ENCODE measurements at regions not wholly inside any gene's neighbourhood (a gene's known extent, or its start where the extent isn't known, plus 50 kb on each side); places are given as distances from the start of the nearest gene placed in this dataset.

GRCh38 chr7:46239846-46240245 is 318.8 kb upstream of the IGFBP3 start:
- no peaks in the 10 kb centered on the region for H3K27me3 ChIP-seq (replicated peaks in 1 of 4; ENCODE audit: control insufficient read depth in 3 of 4, extremely low read depth in 1 of 4, insufficient read depth in 3 of 4, low read length in 3 of 4)
- no peak overlapping the region for H2BK15ac ChIP-seq (ENCODE audit: low read length)
- no peak overlapping the region for H3K4ac ChIP-seq (replicated peaks; ENCODE audit: insufficient read length, low read depth, low read length)
- H2BK5ac ChIP-seq (ENCODE audit: low read depth, low read length): no peak overlapping the region
- TF ChIP-seq CBX8 (IDR thresholded peaks at IDR 0.05; ENCODE audit: borderline replicate concordance, low read depth, low read length) (no peak), BRCA1 (IDR thresholded peaks at IDR 0.05; ENCODE audit: low read depth, low read length) (no peak), CTBP2 (IDR thresholded peaks at IDR 0.05; ENCODE audit: borderline replicate concordance, insufficient read depth, insufficient read length, low read length) (no peak)
- no peak overlapping the region for H2BK12ac ChIP-seq (ENCODE audit: low read depth, low read length)
- H3K9me3 ChIP-seq (ENCODE audit: insufficient read depth in 2 of 2, low read depth in 1 of 2, low read length in 1 of 2): 0 out of 4 replicates have a peak, but pooled peaks cover 0 to 3% of the 10 kb centered on the region in 2 experiments
- no peaks in the 10 kb centered on the region for H3K23me2 ChIP-seq (ENCODE audit: low read depth, low read length)
- DNase-seq (ENCODE audit: low read depth in 1 of 2, low spot score in 2 of 2) (no peak), FAIRE-seq (no peak)
- H4K91ac ChIP-seq (replicated peaks; ENCODE audit: insufficient read length, low read length): no peak overlapping the region
- no peak overlapping the region for H3K23ac ChIP-seq (ENCODE audit: insufficient read length)
- H3K4me3 ChIP-seq (ENCODE audit: extremely low read depth in 1 of 4, insufficient read depth in 2 of 4, low read depth in 3 of 4, low read length in 4 of 4): no peak overlapping the region
- H3K9ac ChIP-seq (replicated peaks in 1 of 4; ENCODE audit: extremely low read depth in 1 of 4, low read depth in 3 of 4, low read length in 3 of 4): no peak overlapping the region
- WGBS, 2 experiments (ENCODE audit: extremely low coverage in 1 of 2, insufficient coverage in 1 of 2, insufficient read length in 1 of 2, insufficient replicate concordance in 2 of 2, low coverage in 1 of 2, low lambda C conversion rate in 2 of 2, missing lambda C conversion rate in 1 of 2): 95% methylated on average over 5 of the region's 5 CpGs; no CpG with 5 or more reads in 1 of the 2 experiments
- no peak overlapping the region for H4K8ac ChIP-seq (ENCODE audit: extremely low read depth, insufficient read depth, low read length)
- no peak overlapping the region for H2BK120ac ChIP-seq (replicated peaks; ENCODE audit: low read depth, low read length)
- no peaks in the 10 kb centered on the region for H3K79me1 ChIP-seq (ENCODE audit: low read depth, low read length)
- no peak overlapping the region for H3K18ac ChIP-seq (ENCODE audit: extremely low read depth, low read length)
- ChIA-PET CTCF (ENCODE audit: partially characterized antibody) (interaction anchor here (1.2 kb wide), 1 partner anchor 10 kb away, joined by 4 read pairs; no protein-coding TSS in a partner anchor), POLR2A (ENCODE audit: partially characterized antibody) (no interaction called here)
- H3K79me2 ChIP-seq (ENCODE audit: control insufficient read depth in 1 of 2, insufficient read depth in 2 of 2, low read length in 2 of 2): no peaks in the 10 kb centered on the region
- no peak overlapping the region for H2BK20ac ChIP-seq (ENCODE audit: low read length)
- H3K27ac ChIP-seq (ENCODE audit: low read depth, low read length): no peak overlapping the region
- no peak overlapping the region for H2AFZ ChIP-seq (ENCODE audit: low read length)
- H3K36me3 ChIP-seq (ENCODE audit: control insufficient read depth in 2 of 4, insufficient read depth in 4 of 4, low read length in 3 of 4): no peaks in the 10 kb centered on the region
- no peak overlapping the region for H3K4me2 ChIP-seq (ENCODE audit: insufficient read depth in 1 of 2, low read depth in 2 of 2, low read length in 2 of 2)
- H3K14ac ChIP-seq (ENCODE audit: insufficient read length): no peak overlapping the region
- no peaks in the 10 kb centered on the region for H4K20me1 ChIP-seq (replicated peaks in 1 of 2; ENCODE audit: control insufficient read depth in 1 of 2, insufficient read depth in 2 of 2, low read length in 2 of 2)
- H4K5ac ChIP-seq (ENCODE audit: insufficient read length, low read depth, low read length): no peak overlapping the region
- no peak overlapping the region for H2AK5ac ChIP-seq (ENCODE audit: low read depth, low read length)
- H3K4me1 ChIP-seq (replicated peaks in 1 of 4; ENCODE audit: control insufficient read depth in 3 of 4, insufficient read depth in 4 of 4, low read length in 3 of 4): no peaks in the 10 kb centered on the region
- H3K56ac ChIP-seq (replicated peaks; ENCODE audit: insufficient read length, low read depth, low read length): no peak overlapping the region

Measured in H1 (cell line).